ENCODE measurements at regions not wholly inside any gene's neighbourhood (a gene's known extent, or its start where the extent isn't known, plus 50 kb on each side); places are given as distances from the start of the nearest gene placed in this dataset.

DNA sequence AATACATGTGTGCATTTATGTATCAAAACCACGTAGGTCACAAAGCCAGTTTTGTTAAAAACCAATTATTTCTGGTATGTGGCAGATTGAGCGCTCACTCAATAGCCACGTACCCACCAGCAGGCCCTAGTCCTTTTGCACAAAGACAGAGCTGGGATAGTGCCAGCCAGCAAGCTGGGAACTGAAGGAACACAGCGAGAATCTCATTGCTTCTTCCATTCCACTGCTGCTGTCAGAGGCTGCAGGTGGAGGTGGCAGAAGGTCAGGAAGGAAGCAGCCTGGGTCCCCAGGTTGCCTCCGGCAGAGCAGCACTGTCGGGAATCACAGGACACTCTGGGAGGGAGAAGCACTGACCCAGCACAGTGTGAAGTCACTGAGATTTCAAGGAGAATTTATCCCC is 385.5 kb upstream of the PFKP start:
- no peak for TF ChIP-seq CTCF (IDR thresholded peaks at IDR 0.05)
- TF ChIP-seq POLR2A (IDR thresholded peaks at IDR 0.05), result no peak
